ENCODE measurements at regions not wholly inside any gene's neighbourhood (a gene's known extent, or its start where the extent isn't known, plus 50 kb on each side); places are given as distances from the start of the nearest gene placed in this dataset.

DNA sequence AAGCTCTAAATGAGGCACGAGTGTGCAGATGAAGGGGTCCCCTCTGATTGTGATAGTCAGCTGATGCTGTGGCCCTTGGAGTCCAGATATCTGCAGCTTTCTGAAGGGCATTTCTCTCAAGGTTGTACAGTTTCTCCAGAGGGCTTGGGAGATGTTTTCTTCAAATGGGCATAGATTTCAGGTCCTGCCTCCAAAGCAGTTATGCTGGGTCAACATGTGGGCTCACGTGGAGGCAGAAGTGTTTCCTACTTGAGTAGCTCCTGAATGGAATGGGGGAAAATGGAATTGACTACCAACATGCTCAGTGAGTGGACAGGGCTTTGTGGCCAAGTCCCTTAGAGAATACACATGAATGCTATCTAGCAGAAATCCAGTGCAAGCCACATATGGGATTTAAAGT lies 360.7 kb downstream of the SAMD5 start:
- TF ChIP-seq, protein P1, sequence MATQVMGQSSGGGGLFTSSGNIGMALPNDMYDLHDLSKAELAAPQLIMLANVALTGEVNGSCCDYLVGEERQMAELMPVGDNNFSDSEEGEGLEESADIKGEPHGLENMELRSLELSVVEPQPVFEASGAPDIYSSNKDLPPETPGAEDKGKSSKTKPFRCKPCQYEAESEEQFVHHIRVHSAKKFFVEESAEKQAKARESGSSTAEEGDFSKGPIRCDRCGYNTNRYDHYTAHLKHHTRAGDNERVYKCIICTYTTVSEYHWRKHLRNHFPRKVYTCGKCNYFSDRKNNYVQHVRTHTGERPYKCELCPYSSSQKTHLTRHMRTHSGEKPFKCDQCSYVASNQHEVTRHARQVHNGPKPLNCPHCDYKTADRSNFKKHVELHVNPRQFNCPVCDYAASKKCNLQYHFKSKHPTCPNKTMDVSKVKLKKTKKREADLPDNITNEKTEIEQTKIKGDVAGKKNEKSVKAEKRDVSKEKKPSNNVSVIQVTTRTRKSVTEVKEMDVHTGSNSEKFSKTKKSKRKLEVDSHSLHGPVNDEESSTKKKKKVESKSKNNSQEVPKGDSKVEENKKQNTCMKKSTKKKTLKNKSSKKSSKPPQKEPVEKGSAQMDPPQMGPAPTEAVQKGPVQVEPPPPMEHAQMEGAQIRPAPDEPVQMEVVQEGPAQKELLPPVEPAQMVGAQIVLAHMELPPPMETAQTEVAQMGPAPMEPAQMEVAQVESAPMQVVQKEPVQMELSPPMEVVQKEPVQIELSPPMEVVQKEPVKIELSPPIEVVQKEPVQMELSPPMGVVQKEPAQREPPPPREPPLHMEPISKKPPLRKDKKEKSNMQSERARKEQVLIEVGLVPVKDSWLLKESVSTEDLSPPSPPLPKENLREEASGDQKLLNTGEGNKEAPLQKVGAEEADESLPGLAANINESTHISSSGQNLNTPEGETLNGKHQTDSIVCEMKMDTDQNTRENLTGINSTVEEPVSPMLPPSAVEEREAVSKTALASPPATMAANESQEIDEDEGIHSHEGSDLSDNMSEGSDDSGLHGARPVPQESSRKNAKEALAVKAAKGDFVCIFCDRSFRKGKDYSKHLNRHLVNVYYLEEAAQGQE (IDR thresholded peaks at IDR 0.05; ENCODE audit: low read depth) = no peak
- TF ChIP-seq MAX (IDR thresholded peaks at IDR 0.05) (no peak), TEAD4 (IDR thresholded peaks at IDR 0.05) (no peak), RAD21 (IDR thresholded peaks at IDR 0.05; ENCODE audit: low read depth) (no peak)

- no peak for TF ChIP-seq YY1 (IDR thresholded peaks at IDR 0.05; ENCODE audit: low read depth)
- no peak for TF ChIP-seq EGR1 (IDR thresholded peaks at IDR 0.05)
Observed at GRCh38 chr6:147869869-147870268, 361.4 kb downstream of the SAMD5 start.

DNA sequence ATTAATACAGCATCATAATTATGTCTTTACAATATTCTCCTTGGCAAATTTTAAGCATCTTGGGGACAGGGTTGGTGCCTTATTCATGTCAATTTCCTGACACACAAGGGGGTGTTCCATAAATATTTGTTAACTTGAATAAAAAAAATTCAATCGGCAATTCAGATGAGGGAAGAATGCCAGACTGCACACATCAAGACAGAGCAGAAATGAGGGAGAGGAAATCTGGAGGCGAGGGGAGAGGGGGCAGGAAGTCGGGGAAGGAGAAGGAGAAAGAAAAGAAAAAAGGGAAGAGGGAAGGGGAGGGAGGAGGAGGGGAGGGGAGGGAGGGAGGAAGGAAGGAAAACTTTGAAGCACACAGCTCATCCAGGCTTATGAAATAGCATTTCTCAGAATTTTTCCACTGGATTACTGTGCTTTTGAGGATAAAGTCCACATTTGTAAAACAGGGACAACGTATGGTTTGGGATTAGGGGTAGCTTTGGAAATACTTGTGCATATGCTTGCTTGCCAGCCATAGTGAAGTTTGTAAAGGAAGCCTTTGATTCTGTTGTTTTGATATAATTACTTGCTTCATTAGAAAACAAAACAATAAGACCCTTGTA lies 362.1 kb downstream of the SAMD5 start:
- TF ChIP-seq NFIC (IDR thresholded peaks at IDR 0.05) = no peak
- TF ChIP-seq MAX (IDR thresholded peaks at IDR 0.05) = no peak
- TF ChIP-seq CREB1 (IDR thresholded peaks at IDR 0.05; ENCODE audit: low read depth) = no peak

DNA sequence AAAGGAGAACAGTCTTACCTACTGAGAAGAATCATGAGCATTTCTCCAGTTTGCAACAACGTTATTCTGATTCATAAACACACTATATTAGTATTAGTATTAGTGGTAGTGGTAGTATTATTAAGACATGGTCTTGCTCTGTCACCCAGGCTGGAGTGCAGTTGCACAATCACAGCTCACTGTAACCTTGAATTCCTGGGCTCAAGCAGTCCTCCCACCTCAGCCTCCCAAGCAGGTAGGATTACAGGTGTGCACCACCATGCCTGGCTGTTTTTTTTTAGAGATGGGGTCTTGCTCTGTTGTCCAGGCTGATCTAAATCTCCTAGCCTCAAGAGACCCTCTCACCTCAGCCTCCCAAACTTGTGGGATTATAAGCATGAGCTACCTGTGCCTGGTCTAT lies 363.5 kb downstream of the SAMD5 start:
- no peak for TF ChIP-seq EGR1 (IDR thresholded peaks at IDR 0.05)
- TF ChIP-seq USF1 (IDR thresholded peaks at IDR 0.05) = no peak
- TF ChIP-seq ZBTB7A (IDR thresholded peaks at IDR 0.05; ENCODE audit: low read depth) = no peak
- no peak for TF ChIP-seq EP300 (IDR thresholded peaks at IDR 0.05; ENCODE audit: borderline replicate concordance)
- no peak for TF ChIP-seq YY1 (IDR thresholded peaks at IDR 0.05; ENCODE audit: low read depth)
- no peak for TF ChIP-seq FOXM1 (IDR thresholded peaks at IDR 0.05; ENCODE audit: borderline replicate concordance, low read depth)
- no peak for TF ChIP-seq CEBPB (IDR thresholded peaks at IDR 0.05)
- no peak for TF ChIP-seq TCF12 (IDR thresholded peaks at IDR 0.05; ENCODE audit: low read depth)

GRCh38 chr6:147873816-147874215 lies 365.3 kb downstream of the SAMD5 start:
- TF ChIP-seq MAX (IDR thresholded peaks at IDR 0.05) (no peak), EGR1 (IDR thresholded peaks at IDR 0.05) (no peak), RAD21 (IDR thresholded peaks at IDR 0.05; ENCODE audit: low read depth) (no peak)

DNA sequence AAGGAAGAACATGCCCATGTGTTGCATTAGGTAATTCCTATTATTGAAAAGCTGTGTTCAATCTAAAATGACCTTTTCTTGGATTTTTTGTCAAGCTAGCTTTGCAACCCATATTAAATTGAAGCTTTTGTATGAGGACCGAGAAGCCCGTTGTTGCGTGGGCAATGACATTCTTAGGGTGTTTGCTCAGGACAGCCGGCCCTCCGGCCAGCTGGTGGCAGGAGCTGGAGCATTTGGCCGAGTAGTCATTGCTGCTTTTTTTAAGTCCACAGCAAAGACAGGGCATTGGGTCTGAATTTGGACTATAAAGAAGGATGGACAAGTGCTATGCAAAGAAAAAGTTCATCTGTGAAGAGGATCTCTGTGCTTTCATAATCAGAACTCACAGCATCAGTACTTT lies 365.8 kb downstream of the SAMD5 start:
- TF ChIP-seq MAX (IDR thresholded peaks at IDR 0.05) (no peak), TEAD4 (IDR thresholded peaks at IDR 0.05) (no peak)

- TF ChIP-seq EP300 (IDR thresholded peaks at IDR 0.05; ENCODE audit: borderline replicate concordance) (no peak), USF1 (IDR thresholded peaks at IDR 0.05) (no peak), NFIC (IDR thresholded peaks at IDR 0.05) (no peak), CREB1 (IDR thresholded peaks at IDR 0.05; ENCODE audit: low read depth) (no peak), ZBTB7A (IDR thresholded peaks at IDR 0.05; ENCODE audit: low read depth) (no peak), YY1 (IDR thresholded peaks at IDR 0.05; ENCODE audit: low read depth) (no peak), MAX (IDR thresholded peaks at IDR 0.05) (no peak), EGR1 (IDR thresholded peaks at IDR 0.05) (no peak), TAF1 (IDR thresholded peaks at IDR 0.05; ENCODE audit: low read depth) (no peak), FOXM1 (IDR thresholded peaks at IDR 0.05; ENCODE audit: borderline replicate concordance, low read depth) (no peak), CEBPB (IDR thresholded peaks at IDR 0.05) (no peak), TCF12 (IDR thresholded peaks at IDR 0.05; ENCODE audit: low read depth) (no peak), RAD21 (IDR thresholded peaks at IDR 0.05; ENCODE audit: low read depth) (no peak), TEAD4 (IDR thresholded peaks at IDR 0.05) (no peak)
- TF ChIP-seq, protein P1 (IDR thresholded peaks at IDR 0.05; ENCODE audit: low read depth) = no peak
Observed at GRCh38 chr6:147879031-147879580, 370.6 kb downstream of the SAMD5 start.

Data from Ishikawa (cell line).